PFSK-1 (cell line): ENCODE measurements at regions not wholly inside any gene's neighbourhood (a gene's known extent, or its start where the extent isn't known, plus 50 kb on each side); places are given as distances from the start of the nearest gene placed in this dataset.

Experiments
- FOXP2 ChIP-seq: optimal IDR thresholded peaks from 2 replicates; pipeline ENCODE3; 2011; ENCODE audit warnings: borderline replicate concordance, control low read depth, inconsistent platforms; ENCODE audit not compliant: insufficient read depth; ENCODE audit errors: extremely low read length, extremely low read depth
- POLR2AphosphoS5 ChIP-seq: IDR thresholded peaks from 2 replicates; pipeline ENCODE4 v1.6.1; 2012; ENCODE audit warnings: low read depth, mild to moderate bottlenecking, control low read depth, low read length, moderate library complexity
- REST ChIP-seq, 2 experiments: IDR thresholded peaks; 2 replicates each; pipeline versions ENCODE4 v1.6.1 to v1.8.0; 2011 to 2012; ENCODE audit warnings: low read depth in 2 of 2, low read length in 2 of 2, control low read depth in 1 of 2, inconsistent platforms in 1 of 2, mild to moderate bottlenecking in 1 of 2, moderate library complexity in 1 of 2; ENCODE audit not compliant: insufficient read depth in 1 of 2
- SIN3A ChIP-seq: IDR thresholded peaks from 2 replicates; pipeline ENCODE4 v1.6.1; 2012; ENCODE audit warnings: mild to moderate bottlenecking, low read length, moderate library complexity, borderline replicate concordance; ENCODE audit not compliant: insufficient read depth
- TAF1 ChIP-seq: IDR thresholded peaks from 2 replicates; pipeline ENCODE4 v1.6.1; 2012; ENCODE audit warnings: low read length, control low read depth, borderline replicate concordance; ENCODE audit not compliant: insufficient read depth

GRCh38 chr12:90343966-90344365, 611.0 kb downstream of the CCER1 start:
- TF ChIP-seq REST (IDR thresholded peaks at IDR 0.05; ENCODE audit: insufficient read depth in 1 of 2, low read depth in 2 of 2, low read length in 2 of 2), result no peak
- TF ChIP-seq FOXP2, result no peak
- no peak for TF ChIP-seq POLR2AphosphoS5
- no peak for TF ChIP-seq SIN3A
- no peak for TF ChIP-seq TAF1

GRCh38 chr12:90342081-90342480, 612.9 kb downstream of the CCER1 start:
- TF ChIP-seq REST (IDR thresholded peaks at IDR 0.05; ENCODE audit: insufficient read depth in 1 of 2, low read depth in 2 of 2, low read length in 2 of 2) (no peak), POLR2AphosphoS5 (no peak), FOXP2 (no peak), SIN3A (no peak), TAF1 (no peak)

GRCh38 chr12:90339837-90340236, 615.1 kb downstream of the CCER1 start:
- TF ChIP-seq TAF1, result no peak
- TF ChIP-seq SIN3A, result no peak
- TF ChIP-seq POLR2AphosphoS5, result no peak
- no peak for TF ChIP-seq FOXP2
- TF ChIP-seq REST (IDR thresholded peaks at IDR 0.05; ENCODE audit: insufficient read depth in 1 of 2, low read depth in 2 of 2, low read length in 2 of 2), result no peak

- no peak for TF ChIP-seq REST (IDR thresholded peaks at IDR 0.05; ENCODE audit: insufficient read depth in 1 of 2, low read depth in 2 of 2, low read length in 2 of 2)
- no peak for TF ChIP-seq TAF1
- no peak for TF ChIP-seq FOXP2
- no peak for TF ChIP-seq POLR2AphosphoS5
- TF ChIP-seq SIN3A, result no peak
Measured at GRCh38 chr12:90338365-90338764, 616.6 kb downstream of the CCER1 start.

GRCh38 chr12:90337018-90337417, 618.0 kb downstream of the CCER1 start:
- TF ChIP-seq POLR2AphosphoS5 (no peak), REST (IDR thresholded peaks at IDR 0.05; ENCODE audit: insufficient read depth in 1 of 2, low read depth in 2 of 2, low read length in 2 of 2) (no peak), TAF1 (no peak), FOXP2 (no peak), SIN3A (no peak)
